H1 (cell line): ENCODE measurements at regions not wholly inside any gene's neighbourhood (a gene's known extent, or its start where the extent isn't known, plus 50 kb on each side); places are given as distances from the start of the nearest gene placed in this dataset.
A peak's percentile ranks its signal among the peaks of the same experiment; 100 is the strongest.

Experiments
- CTCF ChIA-PET: fragments of 300-600 bp; sonication (Branson Sonifier 250); formaldehyde crosslinking; loops from one replicate; lab custom pipeline; 2021; ENCODE audit not compliant: partially characterized antibody; lab: Charles Lee
- POLR2A ChIA-PET: fragments of 300-600 bp; sonication (Branson Sonifier 250); formaldehyde crosslinking; loops from one replicate; lab custom pipeline; 2021; ENCODE audit warnings: inconsistent platforms; ENCODE audit not compliant: partially characterized antibody; lab: Charles Lee
- DNase-seq, 2 experiments: peaks; one replicate each; pipeline versions ENCODE4 v3.0.0 to v3.0.0-alpha.2; 2010 to 2022; ENCODE audit warnings: low spot score in 2 of 2, low read depth in 1 of 2, mixed read lengths in 1 of 2
- FAIRE-seq: peaks from 2 replicates; lab custom pipeline; 2011; peaks lifted over from hg19 to GRCh38; lab: Jason Lieb, UNC
- H2AFZ ChIP-seq: 2 replicates; pipeline ENCODE4 v1.8.1; 2012; ENCODE audit warnings: low read length, inconsistent platforms
- H2AK5ac ChIP-seq: 2 replicates; pipeline ENCODE4 v1.6.1; 2013; ENCODE audit warnings: low read depth, low read length
- H2BK120ac ChIP-seq: replicated peaks from 2 replicates; pipeline ENCODE3; 2013; ENCODE audit warnings: low read depth, low read length, inconsistent platforms
- H2BK12ac ChIP-seq: 2 replicates; pipeline ENCODE4 v1.6.1; 2013; ENCODE audit warnings: low read depth, low read length
- H2BK15ac ChIP-seq: 2 replicates; pipeline ENCODE4 v1.6.1; 2013; ENCODE audit warnings: low read length
- H2BK20ac ChIP-seq: 2 replicates; pipeline ENCODE4 v1.6.1; 2013; ENCODE audit warnings: low read length
- H2BK5ac ChIP-seq: 2 replicates; pipeline ENCODE4 v1.6.1; 2013; ENCODE audit warnings: low read depth, low read length
- H3K14ac ChIP-seq: 2 replicates; pipeline ENCODE4 v1.6.1; 2013; ENCODE audit warnings: inconsistent platforms; ENCODE audit not compliant: insufficient read length
- H3K18ac ChIP-seq: 2 replicates; pipeline ENCODE4 v1.6.1; 2013; ENCODE audit warnings: low read length; ENCODE audit errors: extremely low read depth
- H3K23ac ChIP-seq: 2 replicates; pipeline ENCODE4 v1.6.1; 2013; ENCODE audit warnings: inconsistent platforms; ENCODE audit not compliant: insufficient read length
- H3K23me2 ChIP-seq: 2 replicates; pipeline ENCODE4 v1.6.1; 2013; ENCODE audit warnings: low read depth, low read length
- H3K27ac ChIP-seq: 2 replicates; pipeline ENCODE4 v1.6.1; 2011; ENCODE audit warnings: low read depth, low read length, inconsistent platforms
- H3K27me3 ChIP-seq, 4 experiments: replicated peaks in 1 of 4; 1 replicate in 1 of 4; 2 replicates in 3 of 4; pipeline versions ENCODE4 v1.6.1 to v1.8.1; 2011 to 2013; ENCODE audit warnings: low read length in 3 of 4, mild to moderate bottlenecking in 3 of 4, inconsistent platforms in 2 of 4, mixed read lengths in 2 of 4, moderate library complexity in 1 of 4; ENCODE audit not compliant: control insufficient read depth in 3 of 4, insufficient read depth in 3 of 4; ENCODE audit errors: extremely low read depth in 1 of 4
- H3K36me3 ChIP-seq, 4 experiments: 2 replicates each; pipeline versions ENCODE4 v1.6.1 to v1.8.1; 2011 to 2013; ENCODE audit warnings: mild to moderate bottlenecking in 4 of 4, low read length in 3 of 4, moderate library complexity in 2 of 4, control low read depth in 1 of 4, inconsistent platforms in 1 of 4; ENCODE audit not compliant: insufficient read depth in 4 of 4, control insufficient read depth in 2 of 4
- H3K4ac ChIP-seq: replicated peaks from 2 replicates; pipeline ENCODE3; 2013; ENCODE audit warnings: low read length, low read depth, mixed read lengths, inconsistent platforms; ENCODE audit not compliant: insufficient read length
- H3K4me1 ChIP-seq, 4 experiments: replicated peaks in 1 of 4; 1 replicate in 1 of 4; 2 replicates in 3 of 4; pipeline versions ENCODE4 v1.6.1 to v1.8.1; 2011 to 2013; ENCODE audit warnings: low read length in 3 of 4, inconsistent platforms in 2 of 4, mixed read lengths in 1 of 4; ENCODE audit not compliant: insufficient read depth in 4 of 4, control insufficient read depth in 3 of 4
- H3K4me2 ChIP-seq, 2 experiments: 2 replicates each; pipeline versions ENCODE4 v1.6.1 to v1.8.1; 2011 to 2013; ENCODE audit warnings: low read depth in 2 of 2, low read length in 2 of 2, control low read depth in 1 of 2, inconsistent platforms in 1 of 2, mild to moderate bottlenecking in 1 of 2; ENCODE audit not compliant: insufficient read depth in 1 of 2
- H3K4me3 ChIP-seq, 4 experiments: fragments of 200-600, 300-600 bp in 1 of 4; sonication (generic), shearing (Covaris generic), sonication (Bioruptor Twin) in 1 of 4; 2 replicates each; pipeline versions ENCODE4 v1.5.1 to v1.8.1; 2011 to 2016; ENCODE audit warnings: low read length in 4 of 4, low read depth in 3 of 4, control low read depth in 2 of 4, inconsistent platforms in 2 of 4, mild to moderate bottlenecking in 2 of 4, mixed read lengths in 1 of 4, moderate library complexity in 1 of 4; ENCODE audit not compliant: insufficient read depth in 2 of 4; ENCODE audit errors: extremely low read depth in 1 of 4
- H3K56ac ChIP-seq: replicated peaks from 2 replicates; pipeline ENCODE3; 2013; ENCODE audit warnings: low read depth, mild to moderate bottlenecking, mixed read lengths, low read length, inconsistent platforms; ENCODE audit not compliant: insufficient read length
- H3K79me1 ChIP-seq: 2 replicates; pipeline ENCODE4 v1.6.1; 2013; ENCODE audit warnings: low read depth, low read length, control low read depth
- H3K79me2 ChIP-seq, 2 experiments: 2 replicates each; pipeline versions ENCODE4 v1.6.1 to v1.8.1; 2012 to 2013; ENCODE audit warnings: low read length in 2 of 2, mild to moderate bottlenecking in 2 of 2, inconsistent platforms in 1 of 2; ENCODE audit not compliant: insufficient read depth in 2 of 2, control insufficient read depth in 1 of 2
- H3K9ac ChIP-seq, 4 experiments: replicated peaks in 1 of 4; 1 replicate in 1 of 4; 2 replicates in 3 of 4; pipeline versions ENCODE4 v1.6.1 to v1.8.1; 2011 to 2013; ENCODE audit warnings: low read depth in 3 of 4, low read length in 3 of 4, control low read depth in 2 of 4, mild to moderate bottlenecking in 2 of 4, moderate library complexity in 2 of 4, inconsistent platforms in 1 of 4; ENCODE audit errors: extremely low read depth in 1 of 4
- H3K9me3 ChIP-seq, 2 experiments: 2 replicates each; pipeline versions ENCODE4 v1.6.1 to v1.8.1; 2012 to 2013; ENCODE audit warnings: mild to moderate bottlenecking in 2 of 2, moderate library complexity in 2 of 2, control low read depth in 1 of 2, inconsistent platforms in 1 of 2, low read depth in 1 of 2, low read length in 1 of 2, mixed read lengths in 1 of 2; ENCODE audit not compliant: insufficient read depth in 2 of 2
- H4K20me1 ChIP-seq, 2 experiments: replicated peaks in 1 of 2; 2 replicates each; pipeline versions ENCODE3 to v1.8.1; 2011 to 2013; ENCODE audit warnings: inconsistent platforms in 2 of 2, low read length in 2 of 2, mild to moderate bottlenecking in 1 of 2; ENCODE audit not compliant: insufficient read depth in 2 of 2, control insufficient read depth in 1 of 2
- H4K5ac ChIP-seq: 2 replicates; pipeline ENCODE4 v1.6.1; 2013; ENCODE audit warnings: low read length, low read depth, mixed read lengths, inconsistent platforms; ENCODE audit not compliant: insufficient read length
- H4K8ac ChIP-seq: 2 replicates; pipeline ENCODE4 v1.8.0; 2013; ENCODE audit warnings: mild to moderate bottlenecking, moderate library complexity, low read length, inconsistent platforms; ENCODE audit not compliant: insufficient read depth; ENCODE audit errors: extremely low read depth
- H4K91ac ChIP-seq: replicated peaks from 2 replicates; pipeline ENCODE3; 2013; ENCODE audit warnings: low read length, mixed read lengths, inconsistent platforms; ENCODE audit not compliant: insufficient read length
- WGBS, 2 experiments: shearing (Covaris generic) in 1 of 2; methylation state at CpG; one replicate each; pipeline versions ENCODE4 v1.1.6 to v1.1.7; 2013 to 2015; ENCODE audit warnings: low lambda C conversion rate in 2 of 2, mixed read lengths in 2 of 2, inconsistent platforms in 1 of 2, low coverage in 1 of 2, missing lambda C conversion rate in 1 of 2; ENCODE audit not compliant: insufficient replicate concordance in 2 of 2, insufficient coverage in 1 of 2, insufficient read length in 1 of 2; ENCODE audit errors: extremely low coverage in 1 of 2, missing lambda C conversion rate in 1 of 2; 5-methylcytosine and 5-hydroxymethylcytosine counted together

DNA sequence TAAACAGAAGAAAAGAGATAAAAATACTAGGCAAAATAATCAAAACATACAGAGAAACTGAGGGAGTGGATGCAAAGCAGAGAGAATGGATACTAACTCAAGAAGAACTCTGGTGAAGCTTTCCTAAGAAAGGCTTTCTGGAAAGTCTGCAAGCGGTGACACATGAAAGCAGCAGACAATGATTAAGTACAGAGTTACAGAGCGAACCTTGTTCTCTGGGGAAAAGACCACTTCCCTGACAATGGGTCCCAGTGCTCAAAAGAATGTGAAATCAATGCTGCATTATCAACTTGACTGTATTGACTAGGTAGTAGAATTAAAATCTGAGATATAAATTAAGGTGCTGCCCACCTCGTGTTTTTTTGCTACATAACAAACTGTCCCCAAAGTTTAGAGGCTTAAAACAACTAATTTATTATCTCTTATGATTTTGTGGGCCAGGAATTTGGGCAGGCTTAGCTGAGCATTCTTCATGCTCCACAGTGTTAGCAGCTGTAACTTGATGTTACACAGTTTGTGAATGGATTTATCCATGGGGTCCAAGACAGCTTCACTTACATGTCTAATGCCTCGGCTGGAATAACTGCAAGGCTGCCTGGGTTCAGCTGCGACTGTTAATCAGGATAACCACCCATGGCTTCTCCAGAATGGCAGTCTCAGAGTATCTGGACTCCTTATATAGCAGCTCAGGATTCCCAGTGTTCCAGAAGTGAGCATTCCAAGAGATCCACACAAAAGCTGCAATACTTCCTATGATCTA lies 106.9 kb upstream of the INPP4B start:
- no peak overlapping the region for H3K9ac ChIP-seq
- ChIA-PET POLR2A (no interaction called here), CTCF (interaction anchor here (1.2 kb wide), 1 partner anchor 1749 kb away, joined by 3 read pairs; no protein-coding TSS in a partner anchor)
- 90% methylated on average over 5 of the region's 5 CpGs; no CpG with 5 or more reads in 1 of the 2 experiments for WGBS, 2 experiments
- H4K8ac ChIP-seq = no peak overlapping the region
- no peak overlapping the region for H3K23ac ChIP-seq
- no peak overlapping the region for H2AK5ac ChIP-seq
- H2AFZ ChIP-seq = 0 out of 2 replicates have a peak overlapping the region, but pooled peaks have one; percentile 24
- no peak for DNase-seq
- no peak overlapping the region for H2BK5ac ChIP-seq
- H2BK120ac ChIP-seq = no peak overlapping the region
- H3K4me1 ChIP-seq = no peaks in the 10 kb centered on the region
- H4K5ac ChIP-seq = no peak overlapping the region
- H3K14ac ChIP-seq = no peak overlapping the region
- H2BK20ac ChIP-seq = no peak overlapping the region
- H3K9me3 ChIP-seq = peaks cover 3 to 4% of the 10 kb centered on the region in 2 experiments; a peak in 1 of 4 replicates
- no peak overlapping the region for H3K18ac ChIP-seq
- H3K4ac ChIP-seq = no peak overlapping the region
- no peak overlapping the region for H3K4me2 ChIP-seq
- no peak overlapping the region for H3K4me3 ChIP-seq
- H3K56ac ChIP-seq = no peak overlapping the region
- no peaks in the 10 kb centered on the region for H4K20me1 ChIP-seq
- no peak overlapping the region for H3K27ac ChIP-seq
- no peak overlapping the region for H4K91ac ChIP-seq
- no peak overlapping the region for H2BK15ac ChIP-seq
- H3K79me1 ChIP-seq = no peaks in the 10 kb centered on the region
- H3K36me3 ChIP-seq = no peaks in the 10 kb centered on the region
- no peak for FAIRE-seq
- no peaks in the 10 kb centered on the region for H3K23me2 ChIP-seq
- H3K79me2 ChIP-seq = no peaks in the 10 kb centered on the region
- H2BK12ac ChIP-seq = no peak overlapping the region
- no peaks in the 10 kb centered on the region for H3K27me3 ChIP-seq
